GM23338 (cell line): ENCODE measurements at regions not wholly inside any gene's neighbourhood (a gene's known extent, or its start where the extent isn't known, plus 50 kb on each side); places are given as distances from the start of the nearest gene placed in this dataset.

Source experiments
- ATAC-seq: fragments of 200-7000 bp; cut with Tn5 transposase; 3 replicates; pipeline ENCODE4 v1.9.1; 2020
- DNase-seq: peaks from one replicate; pipeline ENCODE4 v3.0.0-alpha.2; 2015; ENCODE audit warnings: low spot score
- H2AFZ ChIP-seq: fragments of 200-600 bp; sonication (generic); 2 replicates; pipeline ENCODE4 v1.8.0; 2016; ENCODE audit warnings: antibody characterized with exemption, mild to moderate bottlenecking, moderate library complexity
- H3F3A ChIP-seq: fragments of 200-600 bp; sonication (generic); replicated peaks from 2 replicates; pipeline ENCODE4 v1.8.0; 2017; ENCODE audit warnings: antibody characterized with exemption, mixed run types, low read depth
- H3K27ac ChIP-seq: fragments of 200-600 bp; sonication (generic); 2 replicates; pipeline ENCODE4 v1.6.1; 2016; ENCODE audit warnings: low read depth
- H3K27me3 ChIP-seq: fragments of 200-600 bp; sonication (generic); 2 replicates; pipeline ENCODE4 v1.8.0; 2016; ENCODE audit warnings: mild to moderate bottlenecking, mixed run types, moderate library complexity; ENCODE audit not compliant: insufficient read depth
- H3K36me3 ChIP-seq: fragments of 200-600 bp; sonication (generic); 2 replicates; pipeline ENCODE4 v1.8.0; 2016; ENCODE audit warnings: mild to moderate bottlenecking; ENCODE audit not compliant: insufficient read depth
- H3K4me1 ChIP-seq: fragments of 200-600 bp; sonication (generic); 2 replicates; pipeline ENCODE4 v1.8.0; 2016; ENCODE audit warnings: mild to moderate bottlenecking, moderate library complexity; ENCODE audit not compliant: insufficient read depth
- H3K4me2 ChIP-seq: fragments of 200-600 bp; sonication (generic); 2 replicates; pipeline ENCODE4 v1.7.1; 2017; ENCODE audit warnings: mixed run types
- H3K4me3 ChIP-seq: fragments of 200-600 bp; sonication (generic); 2 replicates; pipeline ENCODE4 v1.6.1; 2016; ENCODE audit warnings: mixed run types
- H3K79me2 ChIP-seq: fragments of 200-600 bp; sonication (generic); replicated peaks from 2 replicates; pipeline ENCODE4 v1.8.0; 2017; ENCODE audit warnings: mild to moderate bottlenecking; ENCODE audit not compliant: insufficient read depth
- H3K9me2 ChIP-seq: fragments of 200-600 bp; sonication (generic); 2 replicates; pipeline ENCODE4 v1.8.0; 2017; ENCODE audit not compliant: insufficient read depth
- H4K20me1 ChIP-seq: fragments of 200-600 bp; sonication (generic); replicated peaks from 2 replicates; pipeline ENCODE4 v1.8.0; 2017; ENCODE audit warnings: mild to moderate bottlenecking; ENCODE audit not compliant: insufficient read depth
- H3K27ac Mint-ChIP-seq: 2 replicates; pipeline ENCODE4 v1.8.0; 2020; ENCODE audit warnings: inconsistent platforms, mild to moderate bottlenecking, moderate library complexity, mixed read lengths
- H3K27me3 Mint-ChIP-seq: 3 replicates; pipeline ENCODE4 v1.8.0; 2022; ENCODE audit warnings: low read depth, mild to moderate bottlenecking, moderate library complexity, mixed read lengths, inconsistent platforms; ENCODE audit not compliant: insufficient read depth, poor library complexity
- H3K36me3 Mint-ChIP-seq: 3 replicates; pipeline ENCODE4 v1.8.0; 2021; ENCODE audit warnings: low read depth, mild to moderate bottlenecking, inconsistent platforms, moderate library complexity, mixed read lengths
- H3K4me1 Mint-ChIP-seq: 3 replicates; pipeline ENCODE4 v1.8.0; 2020; ENCODE audit warnings: mild to moderate bottlenecking, inconsistent platforms, mixed read lengths
- H3K4me3 Mint-ChIP-seq: 3 replicates; pipeline ENCODE4 v1.8.0; 2021; ENCODE audit warnings: moderate library complexity, mild to moderate bottlenecking, inconsistent platforms, mixed read lengths
- H3K9me3 Mint-ChIP-seq: 3 replicates; pipeline ENCODE4 v1.8.0; 2020; ENCODE audit warnings: moderate library complexity, mild to moderate bottlenecking, inconsistent platforms, mixed read lengths
- CTCF ChIP-seq, 2 experiments: fragments of 200-600 bp in 1 of 2; sonication (generic) in 1 of 2; conservative IDR thresholded peaks; 2 replicates each; pipeline versions ENCODE4 v1.5.1 to v1.6.1; 2016 to 2017; ENCODE audit warnings: antibody characterized with exemption in 2 of 2, low read depth in 2 of 2, mild to moderate bottlenecking in 2 of 2, moderate library complexity in 1 of 2
- EZH2phosphoT487 ChIP-seq: fragments of 200-600 bp; sonication (generic); IDR thresholded peaks from one replicate; pipeline ENCODE4 v1.8.1; 2018; ENCODE audit warnings: antibody characterized with exemption; ENCODE audit not compliant: unreplicated experiment
- JUNB ChIP-seq: IDR thresholded peaks from one replicate; pipeline ENCODE4 v1.6.1; 2016; ENCODE audit warnings: antibody characterized with exemption; ENCODE audit not compliant: unreplicated experiment
- NANOG ChIP-seq: IDR thresholded peaks from 2 replicates; pipeline ENCODE4 v1.6.1; 2016; ENCODE audit warnings: antibody characterized with exemption, borderline replicate concordance
- REST ChIP-seq: IDR thresholded peaks from one replicate; pipeline ENCODE4 v1.6.1; 2018; ENCODE audit warnings: antibody characterized with exemption; ENCODE audit not compliant: unreplicated experiment
- STAT1 ChIP-seq: IDR thresholded peaks from one replicate; pipeline ENCODE4 v1.6.1; 2016; ENCODE audit warnings: antibody characterized with exemption; ENCODE audit not compliant: unreplicated experiment
- ZNF114 ChIP-seq: fragments of 250-450 bp; sonication (Bioruptor Pico); IDR thresholded peaks from 2 replicates; pipeline ENCODE4 v1.5.0; 2020; ENCODE audit warnings: mild to moderate bottlenecking, moderate library complexity
- ZNF331 ChIP-seq: fragments of 250-450 bp; sonication (Bioruptor Pico); IDR thresholded peaks from 2 replicates; pipeline ENCODE4 v1.5.0; 2020; ENCODE audit warnings: low read depth, mild to moderate bottlenecking, moderate library complexity
- TF ChIP-seq, protein P1 (sequence below): fragments of 250-450 bp; sonication (Bioruptor Pico); IDR thresholded peaks from 2 replicates; pipeline ENCODE4 v1.5.0; 2020; ENCODE audit warnings: mild to moderate bottlenecking, moderate library complexity

DNA sequence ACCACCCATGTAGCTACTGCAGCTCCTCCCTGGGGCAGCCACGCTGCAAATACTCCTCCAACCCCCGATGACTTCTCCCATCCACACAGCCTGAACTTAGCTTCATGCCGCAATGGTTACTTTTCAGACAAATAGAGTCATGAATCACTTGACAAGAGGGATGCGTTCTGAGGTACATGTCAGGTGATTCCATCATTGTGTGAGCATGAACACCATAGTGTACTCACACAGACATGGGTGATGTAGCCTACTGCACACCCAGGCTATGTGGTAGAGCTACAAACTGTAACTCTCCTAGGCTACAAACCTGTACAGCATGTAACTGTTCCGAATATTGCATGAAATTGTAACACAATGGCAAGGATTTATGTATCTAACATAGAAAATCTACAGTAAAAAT is 298.5 kb upstream of the SLC35B3 start (continued):
- no peak for TF ChIP-seq JUNB
- TF ChIP-seq ZNF114 (CRISPR knock-in tag) = no peak
- no peak for TF ChIP-seq REST
- TF ChIP-seq STAT1 = no peak
- TF ChIP-seq CTCF (conservative IDR thresholded peaks at IDR 0.05; ENCODE audit: low read depth in 2 of 2) = no peak
- no peak for TF ChIP-seq ZNF331

DNA sequence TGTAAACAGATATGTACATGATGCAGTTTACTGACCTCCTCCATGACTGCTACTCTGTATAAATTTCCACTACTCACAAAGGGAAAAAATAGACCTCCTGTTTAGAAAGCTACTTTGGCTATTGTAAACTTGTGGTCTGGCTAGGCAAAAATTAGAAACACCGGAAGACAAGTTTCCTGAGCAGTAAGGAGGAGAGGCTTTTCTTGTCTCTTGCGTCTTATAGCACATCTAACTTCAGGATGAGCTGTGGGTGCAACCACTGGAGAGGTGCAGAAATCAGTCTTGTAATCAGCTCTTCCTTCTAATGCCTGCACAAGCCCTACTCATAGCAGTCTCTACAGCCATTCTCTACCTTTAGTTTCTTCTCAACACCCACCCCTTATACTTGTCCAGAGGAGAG is 296.5 kb upstream of the SLC35B3 start:
- Histone ChIP-seq H3K9me2 (no peaks in the 10 kb centered on the region), H3K4me3 (no peak overlapping the region)
- no peak overlapping the region for H3K27ac Mint-ChIP-seq
- TF ChIP-seq EZH2phosphoT487 (no peak), ZNF331 (no peak), REST (no peak), JUNB (no peak), NANOG (no peak), STAT1 (no peak)
- TF ChIP-seq, protein P1, sequence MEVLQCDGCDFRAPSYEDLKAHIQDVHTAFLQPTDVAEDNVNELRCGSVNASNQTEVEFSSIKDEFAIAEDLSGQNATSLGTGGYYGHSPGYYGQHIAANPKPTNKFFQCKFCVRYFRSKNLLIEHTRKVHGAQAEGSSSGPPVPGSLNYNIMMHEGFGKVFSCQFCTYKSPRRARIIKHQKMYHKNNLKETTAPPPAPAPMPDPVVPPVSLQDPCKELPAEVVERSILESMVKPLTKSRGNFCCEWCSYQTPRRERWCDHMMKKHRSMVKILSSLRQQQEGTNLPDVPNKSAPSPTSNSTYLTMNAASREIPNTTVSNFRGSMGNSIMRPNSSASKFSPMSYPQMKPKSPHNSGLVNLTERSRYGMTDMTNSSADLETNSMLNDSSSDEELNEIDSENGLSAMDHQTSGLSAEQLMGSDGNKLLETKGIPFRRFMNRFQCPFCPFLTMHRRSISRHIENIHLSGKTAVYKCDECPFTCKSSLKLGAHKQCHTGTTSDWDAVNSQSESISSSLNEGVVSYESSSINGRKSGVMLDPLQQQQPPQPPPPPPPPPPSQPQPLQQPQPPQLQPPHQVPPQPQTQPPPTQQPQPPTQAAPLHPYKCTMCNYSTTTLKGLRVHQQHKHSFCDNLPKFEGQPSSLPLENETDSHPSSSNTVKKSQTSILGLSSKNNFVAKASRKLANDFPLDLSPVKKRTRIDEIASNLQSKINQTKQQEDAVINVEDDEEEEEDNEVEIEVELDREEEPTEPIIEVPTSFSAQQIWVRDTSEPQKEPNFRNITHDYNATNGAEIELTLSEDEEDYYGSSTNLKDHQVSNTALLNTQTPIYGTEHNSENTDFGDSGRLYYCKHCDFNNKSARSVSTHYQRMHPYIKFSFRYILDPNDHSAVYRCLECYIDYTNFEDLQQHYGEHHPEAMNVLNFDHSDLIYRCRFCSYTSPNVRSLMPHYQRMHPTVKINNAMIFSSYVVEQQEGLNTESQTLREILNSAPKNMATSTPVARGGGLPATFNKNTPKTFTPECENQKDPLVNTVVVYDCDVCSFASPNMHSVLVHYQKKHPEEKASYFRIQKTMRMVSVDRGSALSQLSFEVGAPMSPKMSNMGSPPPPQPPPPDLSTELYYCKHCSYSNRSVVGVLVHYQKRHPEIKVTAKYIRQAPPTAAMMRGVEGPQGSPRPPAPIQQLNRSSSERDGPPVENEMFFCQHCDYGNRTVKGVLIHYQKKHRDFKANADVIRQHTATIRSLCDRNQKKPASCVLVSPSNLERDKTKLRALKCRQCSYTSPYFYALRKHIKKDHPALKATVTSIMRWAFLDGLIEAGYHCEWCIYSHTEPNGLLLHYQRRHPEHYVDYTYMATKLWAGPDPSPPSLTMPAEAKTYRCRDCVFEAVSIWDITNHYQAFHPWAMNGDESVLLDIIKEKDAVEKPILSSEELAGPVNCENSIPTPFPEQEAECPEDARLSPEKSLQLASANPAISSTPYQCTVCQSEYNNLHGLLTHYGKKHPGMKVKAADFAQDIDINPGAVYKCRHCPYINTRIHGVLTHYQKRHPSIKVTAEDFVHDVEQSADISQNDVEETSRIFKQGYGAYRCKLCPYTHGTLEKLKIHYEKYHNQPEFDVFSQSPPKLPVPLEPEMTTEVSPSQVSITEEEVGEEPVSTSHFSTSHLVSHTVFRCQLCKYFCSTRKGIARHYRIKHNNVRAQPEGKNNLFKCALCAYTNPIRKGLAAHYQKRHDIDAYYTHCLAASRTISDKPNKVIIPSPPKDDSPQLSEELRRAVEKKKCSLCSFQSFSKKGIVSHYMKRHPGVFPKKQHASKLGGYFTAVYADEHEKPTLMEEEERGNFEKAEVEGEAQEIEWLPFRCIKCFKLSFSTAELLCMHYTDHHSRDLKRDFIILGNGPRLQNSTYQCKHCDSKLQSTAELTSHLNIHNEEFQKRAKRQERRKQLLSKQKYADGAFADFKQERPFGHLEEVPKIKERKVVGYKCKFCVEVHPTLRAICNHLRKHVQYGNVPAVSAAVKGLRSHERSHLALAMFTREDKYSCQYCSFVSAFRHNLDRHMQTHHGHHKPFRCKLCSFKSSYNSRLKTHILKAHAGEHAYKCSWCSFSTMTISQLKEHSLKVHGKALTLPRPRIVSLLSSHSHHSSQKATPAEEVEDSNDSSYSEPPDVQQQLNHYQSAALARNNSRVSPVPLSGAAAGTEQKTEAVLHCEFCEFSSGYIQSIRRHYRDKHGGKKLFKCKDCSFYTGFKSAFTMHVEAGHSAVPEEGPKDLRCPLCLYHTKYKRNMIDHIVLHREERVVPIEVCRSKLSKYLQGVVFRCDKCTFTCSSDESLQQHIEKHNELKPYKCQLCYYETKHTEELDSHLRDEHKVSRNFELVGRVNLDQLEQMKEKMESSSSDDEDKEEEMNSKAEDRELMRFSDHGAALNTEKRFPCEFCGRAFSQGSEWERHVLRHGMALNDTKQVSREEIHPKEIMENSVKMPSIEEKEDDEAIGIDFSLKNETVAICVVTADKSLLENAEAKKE (CRISPR knock-in tag) = no peak

More for the DNA sequence above, 296.5 kb upstream of the SLC35B3 start:
- Mint-ChIP-seq H3K27me3 (no peaks in the 10 kb centered on the region), H3K9me3 (no peaks in the 10 kb centered on the region), H3K4me3 (no peak overlapping the region), H3K36me3 (no peaks in the 10 kb centered on the region), H3K4me1 (no peaks in the 10 kb centered on the region)
- no peak for DNase-seq
- H3K27me3 ChIP-seq = no peaks in the 10 kb centered on the region
- no peaks in the 10 kb centered on the region for H3F3A ChIP-seq
- H2AFZ ChIP-seq = no peak overlapping the region
- H3K4me2 ChIP-seq = no peak overlapping the region
- no peak for ATAC-seq
- no peaks in the 10 kb centered on the region for H3K4me1 ChIP-seq
- no peak overlapping the region for H3K27ac ChIP-seq
- no peaks in the 10 kb centered on the region for H3K36me3 ChIP-seq
- H3K79me2 ChIP-seq = no peaks in the 10 kb centered on the region
- H4K20me1 ChIP-seq = no peaks in the 10 kb centered on the region
